HEK293 (cell line): ENCODE measurements at regions not wholly inside any gene's neighbourhood (a gene's known extent, or its start where the extent isn't known, plus 50 kb on each side); places are given as distances from the start of the nearest gene placed in this dataset.

ENCODE experiments used
- EGR2 ChIP-seq: fragments of 450-650 bp; formaldehyde crosslinking; IDR thresholded peaks from 2 replicates; pipeline ENCODE4 v1.5.1; 2016; ENCODE audit warnings: low read depth, missing biosample characterization, missing genetic modification characterization
- HOXC10 ChIP-seq: sonication (generic); formaldehyde crosslinking; IDR thresholded peaks from 2 replicates; pipeline ENCODE4 v1.8.1; 2023; ENCODE audit warnings: mild to moderate bottlenecking, missing genetic modification reagents
- HOXD13 ChIP-seq: sonication (generic); formaldehyde crosslinking; IDR thresholded peaks from 2 replicates; pipeline ENCODE4 v1.8.0; 2022; ENCODE audit warnings: missing genetic modification reagents, borderline replicate concordance
- KLF7 ChIP-seq: fragments of 450-650 bp; formaldehyde crosslinking; IDR thresholded peaks from 2 replicates; pipeline ENCODE4 v1.5.1; 2016; ENCODE audit warnings: missing biosample characterization, missing genetic modification characterization, borderline replicate concordance
- KLF9 ChIP-seq: fragments of 450-650 bp; formaldehyde crosslinking; IDR thresholded peaks from 2 replicates; pipeline ENCODE4 v1.5.1; 2016; ENCODE audit warnings: missing biosample characterization, missing genetic modification characterization, low read depth
- PRDM10 ChIP-seq: fragments of 450-650 bp; formaldehyde crosslinking; IDR thresholded peaks from 2 replicates; pipeline ENCODE4 v1.5.1; 2016; ENCODE audit warnings: missing biosample characterization, missing genetic modification characterization
- SP2 ChIP-seq: fragments of 450-650 bp; formaldehyde crosslinking; IDR thresholded peaks from 2 replicates; pipeline ENCODE4 v1.5.1; 2016; ENCODE audit warnings: missing biosample characterization, missing genetic modification characterization
- TRIM28 ChIP-seq: IDR thresholded peaks from 2 replicates; pipeline ENCODE4 v1.6.1; 2011; ENCODE audit warnings: low read length, control low read depth, borderline replicate concordance
- YY1 ChIP-seq: fragments of 450-650 bp; formaldehyde crosslinking; IDR thresholded peaks from 2 replicates; pipeline ENCODE4 v1.5.1; 2018; ENCODE audit warnings: missing biosample characterization, missing genetic modification characterization
- ZBTB17 ChIP-seq: fragments of 450-650 bp; formaldehyde crosslinking; IDR thresholded peaks from 2 replicates; pipeline ENCODE4 v1.5.1; 2016; ENCODE audit warnings: missing biosample characterization, missing genetic modification characterization
- ZEB2 ChIP-seq: fragments of 450-650 bp; formaldehyde crosslinking; IDR thresholded peaks from 2 replicates; pipeline ENCODE4 v1.5.1; 2016; ENCODE audit warnings: missing biosample characterization, missing genetic modification characterization
- ZNF114 ChIP-seq: fragments of 450-650 bp; formaldehyde crosslinking; IDR thresholded peaks from 2 replicates; pipeline ENCODE4 v1.5.0; 2017; ENCODE audit warnings: missing biosample characterization, missing genetic modification characterization
- ZNF138 ChIP-seq: fragments of 450-650 bp; formaldehyde crosslinking; IDR thresholded peaks from 2 replicates; pipeline ENCODE4 v1.5.1; 2016; ENCODE audit warnings: missing biosample characterization, missing genetic modification characterization, borderline replicate concordance
- ZNF16 ChIP-seq: fragments of 450-650 bp; formaldehyde crosslinking; IDR thresholded peaks from 2 replicates; pipeline ENCODE4 v1.5.1; 2016; ENCODE audit warnings: low read depth, missing biosample characterization, missing genetic modification characterization
- ZNF214 ChIP-seq: fragments of 450-650 bp; formaldehyde crosslinking; IDR thresholded peaks from 2 replicates; pipeline ENCODE4 v1.5.1; 2017; ENCODE audit warnings: missing biosample characterization, mild to moderate bottlenecking, missing genetic modification characterization, borderline replicate concordance
- ZNF292 ChIP-seq: fragments of 450-650 bp; formaldehyde crosslinking; IDR thresholded peaks from 2 replicates; pipeline ENCODE4 v1.5.1; 2016; ENCODE audit warnings: low read depth, missing biosample characterization, missing genetic modification characterization, borderline replicate concordance
- ZNF394 ChIP-seq: fragments of 450-650 bp; formaldehyde crosslinking; IDR thresholded peaks from 2 replicates; pipeline ENCODE4 v1.5.1; 2016; ENCODE audit warnings: missing biosample characterization, missing genetic modification characterization, mild to moderate bottlenecking, moderate library complexity, borderline replicate concordance
- ZNF398 ChIP-seq: fragments of 450-650 bp; formaldehyde crosslinking; IDR thresholded peaks from 2 replicates; pipeline ENCODE4 v1.5.1; 2017; ENCODE audit warnings: missing biosample characterization, missing genetic modification characterization
- ZNF404 ChIP-seq: fragments of 450-650 bp; formaldehyde crosslinking; IDR thresholded peaks from 2 replicates; pipeline ENCODE4 v1.5.1; 2017; ENCODE audit warnings: missing biosample characterization, missing genetic modification characterization
- ZNF433 ChIP-seq: fragments of 450-650 bp; formaldehyde crosslinking; IDR thresholded peaks from 2 replicates; pipeline ENCODE4 v1.5.1; 2016; ENCODE audit warnings: missing biosample characterization, missing genetic modification characterization, low read depth
- ZNF514 ChIP-seq: fragments of 450-650 bp; formaldehyde crosslinking; IDR thresholded peaks from 2 replicates; pipeline ENCODE4 v1.5.1; 2016; ENCODE audit warnings: missing biosample characterization, missing genetic modification characterization
- ZNF555 ChIP-seq: fragments of 450-650 bp; formaldehyde crosslinking; conservative IDR thresholded peaks from 2 replicates; pipeline ENCODE4 v1.5.1; 2017; ENCODE audit warnings: missing biosample characterization, mild to moderate bottlenecking, missing genetic modification characterization, inconsistent platforms
- ZNF560 ChIP-seq: fragments of 450-650 bp; formaldehyde crosslinking; IDR thresholded peaks from 2 replicates; pipeline ENCODE4 v1.5.1; 2017; ENCODE audit warnings: missing biosample characterization, missing genetic modification characterization, borderline replicate concordance
- ZNF654 ChIP-seq: fragments of 450-650 bp; formaldehyde crosslinking; IDR thresholded peaks from 2 replicates; pipeline ENCODE4 v1.5.1; 2016; ENCODE audit warnings: low read depth, missing biosample characterization, missing genetic modification characterization
- ZNF677 ChIP-seq: fragments of 450-650 bp; IDR thresholded peaks from 2 replicates; pipeline ENCODE4 v1.5.0; 2018; ENCODE audit warnings: missing biosample characterization, mild to moderate bottlenecking, missing genetic modification characterization, moderate library complexity
- ZNF707 ChIP-seq: fragments of 450-650 bp; formaldehyde crosslinking; IDR thresholded peaks from 2 replicates; pipeline ENCODE4 v1.5.1; 2016; ENCODE audit warnings: missing biosample characterization, missing genetic modification characterization
- ZNF791 ChIP-seq: fragments of 450-650 bp; formaldehyde crosslinking; IDR thresholded peaks from 2 replicates; pipeline ENCODE4 v1.5.1; 2016; ENCODE audit warnings: missing biosample characterization, missing genetic modification characterization
- TF ChIP-seq, protein P1 (sequence below): fragments of 450-650 bp; formaldehyde crosslinking; IDR thresholded peaks from 2 replicates; pipeline ENCODE4 v1.5.1; 2016; ENCODE audit warnings: missing biosample characterization, missing genetic modification characterization, low read depth
- TF ChIP-seq, protein P2 (sequence below): fragments of 450-650 bp; formaldehyde crosslinking; IDR thresholded peaks from 2 replicates; pipeline ENCODE4 v1.5.1; 2016; ENCODE audit warnings: missing biosample characterization, missing genetic modification characterization
- TF ChIP-seq, protein P3 (sequence below): fragments of 450-650 bp; formaldehyde crosslinking; IDR thresholded peaks from 2 replicates; pipeline ENCODE4 v1.5.1; 2016; ENCODE audit warnings: missing biosample characterization, missing genetic modification characterization

DNA sequence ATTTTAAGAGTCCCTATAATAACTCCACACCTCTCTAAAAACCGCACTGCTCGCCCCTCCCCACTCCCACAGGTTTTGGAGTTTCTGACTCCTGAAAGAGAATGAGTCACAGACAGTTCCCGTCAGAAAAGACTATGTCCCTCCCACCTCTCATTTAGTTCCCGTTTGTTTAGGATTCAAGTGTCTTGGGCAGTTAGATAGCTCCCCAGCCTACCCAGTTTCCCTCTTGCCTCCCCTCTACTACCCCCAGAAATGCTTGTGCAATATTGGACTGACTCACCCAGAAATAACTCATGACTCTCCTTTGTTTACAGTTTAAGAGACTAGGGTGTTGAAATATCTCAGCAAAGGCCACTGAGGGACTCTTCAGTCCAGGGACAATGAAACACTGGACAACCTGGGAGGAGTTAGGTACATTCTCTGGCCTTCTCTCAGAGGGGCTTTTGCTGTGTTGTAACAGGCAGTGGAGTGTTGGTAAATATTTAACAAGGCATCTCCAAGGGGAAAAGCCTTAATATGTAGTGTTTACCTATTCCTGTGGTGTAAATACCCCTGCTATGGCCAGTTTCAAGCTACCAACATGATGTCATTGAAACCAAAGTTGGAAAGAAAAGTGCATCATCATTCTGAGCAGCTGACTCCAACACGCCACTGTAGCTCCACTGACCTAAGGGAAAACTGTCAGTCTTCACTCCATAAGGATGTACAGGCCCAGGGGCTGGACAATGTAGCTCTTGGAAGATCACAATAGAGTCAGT is 96.1 kb upstream of the CHD2 start (continued):
- TF ChIP-seq HOXC10 (CRISPR knock-in tag) (no peak), ZNF791 (tag by site-specific recombination) (no peak), SP2 (tag by site-specific recombination) (peak; percentile 72), ZNF114 (no peak), ZNF560 (tag by site-specific recombination) (no peak), ZNF398 (tag by site-specific recombination) (peak; percentile 96), ZNF292 (tag by site-specific recombination) (no peak), YY1 (no peak), EGR2 (peak; percentile 94), ZNF214 (tag by site-specific recombination) (no peak), KLF7 (tag by site-specific recombination) (no peak), ZNF677 (tag by site-specific recombination) (no peak), ZNF707 (no peak), PRDM10 (tag by site-specific recombination) (peak; percentile 99), ZNF16 (no peak), TRIM28 (peak; percentile 61; the same call in 1 of the 2 replicates), ZNF404 (tag by site-specific recombination) (no peak), ZNF433 (no peak), HOXD13 (CRISPR knock-in tag) (no peak), ZNF394 (tag by site-specific recombination) (0 out of 2 replicates have a peak, but pooled peaks have one; percentile 64), ZNF654 (no peak), ZBTB17 (tag by site-specific recombination) (peak; percentile 73), ZNF555 (tag by site-specific recombination) (no peak), KLF9 (peak; percentile 17; the same call in 1 of the 2 replicates), ZNF514 (no peak), ZNF138 (tag by site-specific recombination) (no peak), ZEB2 (tag by site-specific recombination) (peak; percentile 82)
- TF ChIP-seq, protein P1, sequence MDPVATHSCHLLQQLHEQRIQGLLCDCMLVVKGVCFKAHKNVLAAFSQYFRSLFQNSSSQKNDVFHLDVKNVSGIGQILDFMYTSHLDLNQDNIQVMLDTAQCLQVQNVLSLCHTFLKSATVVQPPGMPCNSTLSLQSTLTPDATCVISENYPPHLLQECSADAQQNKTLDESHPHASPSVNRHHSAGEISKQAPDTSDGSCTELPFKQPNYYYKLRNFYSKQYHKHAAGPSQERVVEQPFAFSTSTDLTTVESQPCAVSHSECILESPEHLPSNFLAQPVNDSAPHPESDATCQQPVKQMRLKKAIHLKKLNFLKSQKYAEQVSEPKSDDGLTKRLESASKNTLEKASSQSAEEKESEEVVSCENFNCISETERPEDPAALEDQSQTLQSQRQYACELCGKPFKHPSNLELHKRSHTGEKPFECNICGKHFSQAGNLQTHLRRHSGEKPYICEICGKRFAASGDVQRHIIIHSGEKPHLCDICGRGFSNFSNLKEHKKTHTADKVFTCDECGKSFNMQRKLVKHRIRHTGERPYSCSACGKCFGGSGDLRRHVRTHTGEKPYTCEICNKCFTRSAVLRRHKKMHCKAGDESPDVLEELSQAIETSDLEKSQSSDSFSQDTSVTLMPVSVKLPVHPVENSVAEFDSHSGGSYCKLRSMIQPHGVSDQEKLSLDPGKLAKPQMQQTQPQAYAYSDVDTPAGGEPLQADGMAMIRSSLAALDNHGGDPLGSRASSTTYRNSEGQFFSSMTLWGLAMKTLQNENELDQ = no peak
- TF ChIP-seq, protein P2, sequence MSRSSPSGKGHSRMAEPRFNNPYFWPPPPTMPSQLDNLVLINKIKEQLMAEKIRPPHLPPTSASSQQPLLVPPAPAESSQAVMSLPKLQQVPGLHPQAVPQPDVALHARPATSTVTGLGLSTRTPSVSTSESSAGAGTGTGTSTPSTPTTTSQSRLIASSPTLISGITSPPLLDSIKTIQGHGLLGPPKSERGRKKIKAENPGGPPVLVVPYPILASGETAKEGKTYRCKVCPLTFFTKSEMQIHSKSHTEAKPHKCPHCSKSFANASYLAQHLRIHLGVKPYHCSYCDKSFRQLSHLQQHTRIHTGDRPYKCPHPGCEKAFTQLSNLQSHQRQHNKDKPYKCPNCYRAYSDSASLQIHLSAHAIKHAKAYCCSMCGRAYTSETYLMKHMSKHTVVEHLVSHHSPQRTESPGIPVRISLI (tag by site-specific recombination) = no peak; the same call in 1 of the 2 replicates
- TF ChIP-seq, protein P3, sequence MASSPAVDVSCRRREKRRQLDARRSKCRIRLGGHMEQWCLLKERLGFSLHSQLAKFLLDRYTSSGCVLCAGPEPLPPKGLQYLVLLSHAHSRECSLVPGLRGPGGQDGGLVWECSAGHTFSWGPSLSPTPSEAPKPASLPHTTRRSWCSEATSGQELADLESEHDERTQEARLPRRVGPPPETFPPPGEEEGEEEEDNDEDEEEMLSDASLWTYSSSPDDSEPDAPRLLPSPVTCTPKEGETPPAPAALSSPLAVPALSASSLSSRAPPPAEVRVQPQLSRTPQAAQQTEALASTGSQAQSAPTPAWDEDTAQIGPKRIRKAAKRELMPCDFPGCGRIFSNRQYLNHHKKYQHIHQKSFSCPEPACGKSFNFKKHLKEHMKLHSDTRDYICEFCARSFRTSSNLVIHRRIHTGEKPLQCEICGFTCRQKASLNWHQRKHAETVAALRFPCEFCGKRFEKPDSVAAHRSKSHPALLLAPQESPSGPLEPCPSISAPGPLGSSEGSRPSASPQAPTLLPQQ = peak; percentile 71
